Osteocyte (in vitro differentiated cells): ENCODE measurements at regions not wholly inside any gene's neighbourhood (a gene's known extent, or its start where the extent isn't known, plus 50 kb on each side); places are given as distances from the start of the nearest gene placed in this dataset.

Experiments
- DNase-seq: peaks from one replicate; pipeline ENCODE4 v3.0.0; 2021; ENCODE audit warnings: mixed read lengths; ENCODE audit not compliant: unreplicated experiment; ENCODE audit errors: extremely low spot score
- H3K27ac Mint-ChIP-seq: one replicate; pipeline ENCODE4 v1.8.0; 2021; ENCODE audit warnings: mild to moderate bottlenecking, mixed read lengths; ENCODE audit not compliant: unreplicated experiment
- H3K27me3 Mint-ChIP-seq: one replicate; pipeline ENCODE4 v1.8.0; 2021; ENCODE audit warnings: mixed read lengths; ENCODE audit not compliant: unreplicated experiment
- H3K36me3 Mint-ChIP-seq: one replicate; pipeline ENCODE4 v1.8.0; 2021; ENCODE audit warnings: mixed read lengths; ENCODE audit not compliant: unreplicated experiment
- H3K4me1 Mint-ChIP-seq: one replicate; pipeline ENCODE4 v1.8.0; 2021; ENCODE audit warnings: mixed read lengths; ENCODE audit not compliant: unreplicated experiment
- H3K4me3 Mint-ChIP-seq: one replicate; pipeline ENCODE4 v1.8.0; 2021; ENCODE audit warnings: mild to moderate bottlenecking, moderate library complexity, mixed read lengths; ENCODE audit not compliant: unreplicated experiment
- H3K9me3 Mint-ChIP-seq: one replicate; pipeline ENCODE4 v1.8.0; 2021; ENCODE audit warnings: mixed read lengths; ENCODE audit not compliant: unreplicated experiment
- TF ChIP-seq, protein P1 (sequence below): fragments of 200-600 bp; sonication (generic); IDR thresholded peaks from 2 replicates; pipeline ENCODE4 v1.5.0; 2021; ENCODE audit warnings: antibody characterized with exemption, mild to moderate bottlenecking, moderate library complexity

DNA sequence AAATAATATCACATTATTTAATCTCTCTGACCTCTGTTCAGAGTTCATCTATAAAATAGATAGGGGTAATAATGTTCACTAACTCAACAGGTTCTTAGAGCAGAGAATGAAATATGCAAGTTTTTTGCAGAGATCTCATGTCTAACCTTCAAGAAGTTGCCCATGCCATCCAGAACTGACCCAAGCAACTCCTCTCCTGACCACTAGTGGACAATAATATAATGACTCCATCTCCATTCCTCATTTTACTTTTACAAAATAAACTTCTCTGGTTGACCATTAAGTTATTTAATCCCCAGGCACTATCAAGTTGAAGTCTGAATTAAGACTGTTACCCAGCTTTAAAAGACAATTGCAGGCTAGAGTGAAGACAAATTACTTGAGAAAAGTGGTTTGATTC is 382.6 kb downstream of the KCNA4 start:
- no peaks in the 10 kb centered on the region for H3K9me3 Mint-ChIP-seq
- H3K4me3 Mint-ChIP-seq, result no peak overlapping the region
- no peak overlapping the region for H3K27ac Mint-ChIP-seq
- no peaks in the 10 kb centered on the region for H3K4me1 Mint-ChIP-seq
- H3K27me3 Mint-ChIP-seq, result peaks cover 12% of the 10 kb centered on the region
- TF ChIP-seq, protein P1, sequence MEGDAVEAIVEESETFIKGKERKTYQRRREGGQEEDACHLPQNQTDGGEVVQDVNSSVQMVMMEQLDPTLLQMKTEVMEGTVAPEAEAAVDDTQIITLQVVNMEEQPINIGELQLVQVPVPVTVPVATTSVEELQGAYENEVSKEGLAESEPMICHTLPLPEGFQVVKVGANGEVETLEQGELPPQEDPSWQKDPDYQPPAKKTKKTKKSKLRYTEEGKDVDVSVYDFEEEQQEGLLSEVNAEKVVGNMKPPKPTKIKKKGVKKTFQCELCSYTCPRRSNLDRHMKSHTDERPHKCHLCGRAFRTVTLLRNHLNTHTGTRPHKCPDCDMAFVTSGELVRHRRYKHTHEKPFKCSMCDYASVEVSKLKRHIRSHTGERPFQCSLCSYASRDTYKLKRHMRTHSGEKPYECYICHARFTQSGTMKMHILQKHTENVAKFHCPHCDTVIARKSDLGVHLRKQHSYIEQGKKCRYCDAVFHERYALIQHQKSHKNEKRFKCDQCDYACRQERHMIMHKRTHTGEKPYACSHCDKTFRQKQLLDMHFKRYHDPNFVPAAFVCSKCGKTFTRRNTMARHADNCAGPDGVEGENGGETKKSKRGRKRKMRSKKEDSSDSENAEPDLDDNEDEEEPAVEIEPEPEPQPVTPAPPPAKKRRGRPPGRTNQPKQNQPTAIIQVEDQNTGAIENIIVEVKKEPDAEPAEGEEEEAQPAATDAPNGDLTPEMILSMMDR, result peak; percentile 33
- no peaks in the 10 kb centered on the region for H3K36me3 Mint-ChIP-seq
- DNase-seq, result no peak

DNA sequence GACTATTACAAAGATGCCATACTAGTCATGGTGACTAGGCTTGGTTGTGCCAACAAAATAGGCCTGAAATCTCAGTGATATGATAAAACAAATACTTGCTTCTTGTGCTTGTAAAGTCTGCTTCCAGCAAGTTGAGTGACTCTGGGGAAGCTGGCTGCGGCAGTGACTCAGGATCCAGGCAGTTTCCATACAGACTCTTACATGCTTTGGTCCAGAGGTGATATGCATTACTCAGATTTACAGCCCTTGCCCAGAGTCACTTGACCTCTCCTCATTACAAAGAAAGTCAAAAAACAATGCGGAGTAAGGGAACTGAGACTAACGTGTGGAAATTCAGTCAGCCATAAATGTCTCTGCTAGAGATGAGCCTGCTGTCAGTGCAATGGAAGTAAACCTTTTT is 387.5 kb downstream of the KCNA4 start:
- Mint-ChIP-seq H3K27ac (no peak overlapping the region), H3K27me3 (peaks cover under 1% of the 10 kb centered on the region), H3K4me1 (no peaks in the 10 kb centered on the region), H3K9me3 (no peaks in the 10 kb centered on the region), H3K4me3 (no peak overlapping the region), H3K36me3 (no peaks in the 10 kb centered on the region)
- DNase-seq, result no peak
- TF ChIP-seq, protein P1, result no peak

DNA sequence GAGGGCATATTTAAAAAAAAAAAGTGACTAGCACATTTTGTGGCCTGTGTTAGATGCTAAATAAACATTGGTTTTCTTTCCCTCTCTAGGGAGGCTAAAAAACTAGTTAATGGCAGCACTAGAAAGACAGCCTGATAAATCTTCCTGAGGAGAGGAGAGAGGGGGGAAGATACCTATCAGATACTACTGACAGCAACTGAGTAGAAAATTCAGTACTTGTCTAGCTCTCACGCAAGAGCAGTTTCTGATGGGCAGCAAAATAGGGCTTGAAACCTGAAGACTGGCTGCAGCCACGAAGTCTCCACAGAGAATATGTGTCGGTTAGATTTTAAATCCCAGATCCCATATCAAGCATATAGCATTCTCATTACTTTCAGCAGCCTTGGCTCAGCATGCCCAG is 388.2 kb downstream of the KCNA4 start:
- Mint-ChIP-seq H3K27ac (no peak overlapping the region), H3K4me3 (no peak overlapping the region), H3K36me3 (no peaks in the 10 kb centered on the region), H3K27me3 (no peaks in the 10 kb centered on the region), H3K9me3 (no peaks in the 10 kb centered on the region), H3K4me1 (no peaks in the 10 kb centered on the region)
- TF ChIP-seq, protein P1, result no peak
- DNase-seq, result no peak

DNA sequence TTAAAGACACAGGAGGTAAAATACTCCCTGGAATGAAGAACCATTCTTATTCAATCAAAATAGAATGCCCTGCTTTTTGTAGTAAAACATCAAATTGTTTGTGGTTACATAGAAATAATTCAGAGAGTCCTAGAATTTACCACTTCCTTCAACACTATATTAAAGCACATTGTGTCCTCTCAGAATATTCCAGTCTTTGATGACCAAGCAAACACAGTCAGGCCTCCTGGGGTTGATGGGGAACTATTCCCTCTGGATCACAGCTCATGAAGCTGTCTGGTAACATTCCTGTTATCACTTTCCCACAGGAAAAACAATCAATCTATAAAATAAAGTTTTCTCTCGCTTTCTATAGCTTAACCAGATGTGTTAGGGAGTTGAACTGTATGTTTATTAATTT is 389.3 kb downstream of the KCNA4 start:
- Mint-ChIP-seq H3K27ac (no peak overlapping the region), H3K9me3 (no peaks in the 10 kb centered on the region), H3K27me3 (no peaks in the 10 kb centered on the region), H3K4me1 (no peaks in the 10 kb centered on the region), H3K4me3 (no peak overlapping the region), H3K36me3 (no peaks in the 10 kb centered on the region)
- no peak for DNase-seq
- TF ChIP-seq, protein P1, result no peak

DNA sequence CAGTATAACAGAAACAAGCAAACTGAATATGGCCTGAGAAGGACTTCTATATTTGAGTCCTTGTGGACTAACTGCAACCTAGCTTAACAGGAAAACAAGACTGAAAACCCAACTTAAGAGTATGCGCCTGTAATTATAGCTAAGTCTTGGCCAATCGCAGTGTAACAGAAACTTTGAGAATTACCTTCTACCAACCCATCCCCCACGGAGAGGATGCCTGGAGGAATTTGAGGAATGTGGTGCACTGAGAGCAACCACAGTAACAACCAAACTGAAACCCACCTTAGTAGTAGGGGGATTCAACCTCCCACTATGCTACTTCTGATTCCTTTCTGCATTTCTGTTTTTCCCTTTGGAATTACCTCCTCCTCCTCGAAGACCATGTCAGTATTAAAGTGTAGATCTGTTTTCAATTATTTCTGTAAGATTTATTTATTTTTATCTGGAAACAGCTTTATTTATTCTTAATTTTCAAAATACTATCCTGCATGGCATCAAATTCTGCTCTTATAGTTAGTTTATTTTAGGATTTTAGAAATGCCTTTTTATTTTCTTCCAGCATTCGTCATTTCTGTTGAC is 393.6 kb downstream of the KCNA4 start:
- TF ChIP-seq, protein P1, result no peak
- Mint-ChIP-seq H3K36me3 (no peaks in the 10 kb centered on the region), H3K4me1 (no peaks in the 10 kb centered on the region), H3K27ac (no peak overlapping the region), H3K9me3 (no peaks in the 10 kb centered on the region), H3K27me3 (no peaks in the 10 kb centered on the region), H3K4me3 (no peak overlapping the region)
- DNase-seq, result no peak
